Hematopoietic multipotent progenitor cell treated with erythropoietin and hydrocortisone succinate and interleukin-3 and kit ligand, for 17 days (in vitro differentiated cells): ENCODE measurements at regions not wholly inside any gene's neighbourhood (a gene's known extent, or its start where the extent isn't known, plus 50 kb on each side); places are given as distances from the start of the nearest gene placed in this dataset.

Source experiments
- DNase-seq: peaks from one replicate; pipeline ENCODE4 v3.0.0-alpha.2; 2015; ENCODE audit warnings: low spot score

GRCh38 chr2:21501376-21502027, 377.7 kb downstream of the TDRD15 start:
- no peak for DNase-seq

DNA sequence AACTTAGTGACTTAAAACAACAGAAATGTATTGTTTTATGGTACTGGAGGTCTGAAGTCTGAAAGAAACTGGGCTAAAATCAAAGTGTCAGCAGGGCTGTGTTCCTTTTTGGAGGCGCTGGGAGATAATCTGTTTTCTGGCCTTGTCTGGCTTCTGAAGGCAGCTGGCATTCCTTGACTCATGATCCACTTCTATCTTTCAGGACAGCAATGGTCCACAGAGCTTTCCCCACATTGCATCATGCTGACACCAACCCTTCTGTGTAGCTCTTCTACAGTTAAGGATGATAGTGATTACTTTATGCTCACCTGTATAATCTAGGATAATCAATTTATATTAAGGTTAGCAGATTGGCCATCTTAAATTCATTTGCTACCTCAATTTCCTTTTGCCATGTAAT, 392.1 kb downstream of the TDRD15 start:
- no peak for DNase-seq

GRCh38 chr2:21519412-21519811, 395.6 kb downstream of the TDRD15 start:
- DNase-seq: no peak

GRCh38 chr2:21519821-21520220, 396.1 kb downstream of the TDRD15 start:
- no peak for DNase-seq

- DNase-seq: no peak
Observed at GRCh38 chr2:21535826-21536225, 412.1 kb downstream of the TDRD15 start.

GRCh38 chr2:21539685-21540084, 415.9 kb downstream of the TDRD15 start:
- DNase-seq: no peak

DNA sequence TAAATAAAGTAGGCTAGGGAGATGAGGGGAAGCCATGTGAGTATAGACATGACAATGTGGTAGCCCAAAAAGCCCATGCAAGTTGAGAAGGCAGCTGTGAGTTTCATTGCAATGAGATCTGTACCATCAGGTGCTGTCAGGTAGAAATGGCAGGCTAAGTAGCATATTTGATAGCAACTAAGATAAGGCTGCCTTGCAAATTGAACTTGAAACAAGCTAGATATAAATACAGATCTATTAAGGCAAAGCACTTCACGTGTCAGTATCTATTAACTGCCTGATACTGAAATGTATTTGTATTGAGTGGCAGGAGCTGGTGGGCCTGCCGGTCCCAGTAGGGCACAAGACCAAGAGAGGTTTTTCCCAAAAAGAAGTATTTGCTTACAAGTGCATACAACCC, 419.9 kb downstream of the TDRD15 start:
- DNase-seq: no peak

DNA sequence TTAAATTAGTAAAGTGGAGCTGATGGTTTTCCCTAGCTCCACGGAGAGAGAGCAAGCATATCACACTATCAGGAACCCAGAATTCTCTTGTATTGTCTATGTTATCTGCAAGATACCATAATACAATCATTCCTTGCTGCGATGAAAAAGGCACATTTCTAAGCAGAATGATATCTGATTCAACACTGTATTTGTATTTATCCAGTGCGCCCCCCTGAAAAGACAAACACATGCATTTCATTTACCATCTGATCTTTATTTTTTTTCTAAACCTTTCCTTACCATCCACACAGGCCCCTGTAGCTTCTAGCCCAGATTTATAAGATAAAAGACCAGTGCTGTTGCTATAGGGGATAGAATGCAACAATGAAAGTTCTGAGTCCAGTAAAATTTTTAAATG, 420.6 kb downstream of the TDRD15 start:
- no peak for DNase-seq

DNA sequence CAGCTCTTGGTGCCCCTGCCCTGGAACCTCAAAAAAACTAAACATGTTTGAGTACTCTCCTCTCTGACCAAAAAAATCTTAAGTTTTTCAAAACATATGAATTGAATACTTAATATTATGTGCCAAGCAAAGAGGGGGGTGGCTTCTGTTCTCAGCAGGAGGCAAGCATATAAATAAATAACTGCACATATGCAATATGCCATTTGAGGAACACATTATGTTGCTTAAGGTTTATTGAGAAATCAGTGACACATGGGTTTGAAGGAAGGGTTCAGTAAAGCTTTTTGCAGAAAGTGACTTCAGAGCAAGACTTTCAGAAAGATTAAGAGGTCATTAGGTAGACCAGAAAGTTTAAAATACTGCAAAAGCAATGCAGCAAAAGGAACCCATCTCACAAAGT, 429.2 kb downstream of the TDRD15 start:
- no peak for DNase-seq

- no peak for DNase-seq
Observed at GRCh38 chr2:21559351-21559750, 435.6 kb downstream of the TDRD15 start.

DNA sequence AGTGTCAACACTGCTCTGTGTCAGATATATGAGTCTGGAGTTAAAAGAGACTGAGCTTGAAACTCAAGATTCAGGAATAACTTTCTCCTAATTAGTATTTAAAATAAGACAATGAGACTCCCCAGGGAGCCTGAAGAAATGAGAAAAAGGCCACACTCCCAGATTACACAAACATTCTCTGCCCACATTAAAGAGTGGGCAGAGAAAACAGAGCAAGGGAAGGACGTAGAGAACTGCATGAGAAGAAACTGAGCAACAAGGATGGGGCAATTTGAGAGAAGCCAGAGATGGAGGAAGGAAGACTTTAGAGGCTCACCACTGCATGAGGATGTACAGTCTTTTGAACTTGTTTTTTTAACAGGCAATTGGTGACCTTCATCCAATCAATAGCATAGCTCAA, 438.2 kb downstream of the TDRD15 start:
- DNase-seq: no peak

- no peak for DNase-seq
Observed at GRCh38 chr2:21567395-21567794, 443.6 kb downstream of the TDRD15 start.

DNA sequence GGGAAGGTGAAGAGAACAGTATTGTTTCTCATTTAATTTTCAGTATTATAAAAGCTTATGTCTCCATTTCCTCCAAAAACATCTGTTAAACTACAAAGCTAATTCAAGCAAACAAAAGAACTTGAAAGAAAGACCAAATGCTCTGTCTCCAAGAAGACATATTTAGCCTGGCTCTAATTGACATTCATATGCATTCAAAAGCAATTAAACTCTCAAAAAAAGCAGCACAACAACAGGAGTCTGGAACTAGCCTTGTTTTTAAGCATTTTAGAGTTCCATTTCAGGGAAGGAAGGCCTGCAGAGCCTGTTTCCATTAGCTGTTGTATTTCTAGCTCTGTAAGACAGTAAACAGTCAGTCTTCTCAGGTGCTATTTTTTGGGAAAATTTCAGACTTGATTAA, 447.9 kb downstream of the TDRD15 start:
- no peak for DNase-seq

DNA sequence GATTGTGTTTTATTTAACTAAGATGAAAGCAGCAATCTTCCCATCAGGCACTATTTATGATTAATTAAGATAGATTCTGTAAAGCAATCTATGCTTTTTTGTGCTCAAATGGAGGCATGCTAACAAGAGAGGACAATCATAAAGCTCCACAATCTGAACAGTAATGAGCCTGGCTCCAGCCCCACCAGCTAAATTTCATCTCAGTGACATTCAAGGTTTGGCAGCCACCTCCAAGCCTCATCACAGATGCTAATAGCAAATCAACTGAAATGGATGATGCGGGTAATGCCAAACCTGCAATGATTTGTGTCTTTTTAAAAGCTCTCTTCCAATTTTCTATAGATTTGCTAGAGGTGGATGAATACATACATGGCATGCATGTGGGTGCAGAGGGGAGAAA, 456.6 kb downstream of the TDRD15 start:
- DNase-seq: no peak

DNA sequence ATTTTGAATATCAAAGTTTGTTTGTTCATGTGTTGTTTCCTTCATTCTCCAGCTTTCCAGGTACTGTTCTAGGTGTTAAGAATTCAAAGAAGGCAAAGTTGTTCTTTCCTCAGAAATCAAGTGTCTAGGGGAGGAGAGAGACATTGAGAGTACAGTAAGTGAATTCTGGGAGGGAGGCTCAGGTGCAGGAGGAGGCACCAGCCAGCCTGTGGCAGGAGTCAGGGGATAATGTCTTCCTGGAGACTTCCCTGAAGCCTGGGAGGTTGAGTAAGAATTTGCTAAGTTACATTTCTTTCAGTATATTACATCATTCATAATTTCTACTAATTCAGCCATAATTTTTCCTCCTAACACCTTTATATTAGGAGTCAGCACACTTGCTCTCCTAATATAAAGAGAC, 462.1 kb downstream of the TDRD15 start:
- no peak for DNase-seq

GRCh38 chr2:21590026-21590690, 466.4 kb downstream of the TDRD15 start:
- DNase-seq: no peak

- DNase-seq: no peak
Observed at GRCh38 chr2:21591926-21592325, 468.2 kb downstream of the TDRD15 start.

GRCh38 chr2:21599417-21599816, 475.6 kb downstream of the TDRD15 start:
- DNase-seq: no peak

DNA sequence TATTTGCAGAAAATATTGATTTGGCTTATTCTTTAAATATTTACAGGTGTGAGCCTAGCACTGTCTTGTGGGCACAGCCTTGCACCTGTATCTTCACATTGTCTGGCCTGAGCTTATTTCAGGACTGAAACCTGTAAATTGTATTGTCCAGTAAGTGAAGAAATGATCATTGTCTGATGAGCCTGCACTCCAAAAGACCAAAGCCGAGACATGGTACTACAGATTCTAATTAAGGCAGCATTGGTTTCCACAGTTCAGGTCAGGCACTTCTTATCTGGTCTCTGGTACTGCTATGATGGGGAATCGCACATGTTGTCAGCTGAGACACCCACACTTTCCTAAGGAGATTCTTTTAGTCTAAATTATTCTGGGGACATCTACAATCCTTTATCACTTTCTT, 479.0 kb downstream of the TDRD15 start:
- DNase-seq: no peak

DNA sequence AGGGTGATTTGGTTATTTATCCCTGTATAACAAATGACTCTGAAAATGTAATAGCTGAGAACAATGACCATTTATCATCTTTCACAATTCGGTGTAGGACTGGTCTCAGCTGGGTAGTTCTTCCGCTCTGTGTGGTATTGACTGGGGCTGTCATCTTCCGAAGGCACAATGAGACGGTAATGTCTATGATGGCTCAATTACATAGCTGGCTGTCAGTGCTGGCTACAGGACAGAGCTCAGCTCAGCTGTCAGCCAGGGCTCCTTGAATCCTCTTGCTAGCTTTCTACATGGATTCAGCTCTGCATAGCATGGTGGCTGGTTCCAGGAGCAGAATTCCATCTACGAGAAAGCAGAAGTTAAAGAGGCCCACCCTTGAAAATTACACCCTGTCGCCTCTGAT, 483.8 kb downstream of the TDRD15 start:
- no peak for DNase-seq

- DNase-seq: no peak
Observed at GRCh38 chr2:21610304-21610703, 486.5 kb downstream of the TDRD15 start.

DNA sequence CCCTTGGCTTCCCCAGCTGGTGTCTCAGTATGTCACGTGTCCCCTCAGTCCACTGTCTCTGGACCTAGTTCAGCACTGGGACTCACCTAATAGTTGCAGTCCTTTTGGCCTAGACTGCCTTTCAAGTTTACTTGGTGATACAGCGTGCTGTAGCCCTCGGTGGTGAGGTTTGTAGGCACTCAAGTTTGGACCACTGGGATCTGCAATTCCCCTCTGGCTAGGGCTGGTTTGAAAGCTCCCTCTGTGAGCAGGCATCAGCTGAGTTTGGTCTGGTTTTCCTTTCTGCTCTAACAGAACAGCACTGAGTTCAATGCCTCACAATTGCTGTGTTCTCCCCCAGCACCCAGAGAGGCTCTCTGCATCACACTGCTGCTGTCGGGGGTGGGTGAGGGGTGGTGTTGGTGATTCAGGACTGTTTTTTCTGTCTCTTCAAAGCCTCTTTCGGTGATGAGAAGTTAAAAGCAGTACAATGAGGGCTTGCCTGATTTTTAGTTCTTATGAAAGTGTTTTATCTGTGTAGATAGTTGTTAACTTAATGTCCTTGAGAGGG, 494.2 kb downstream of the TDRD15 start:
- no peak for DNase-seq

DNA sequence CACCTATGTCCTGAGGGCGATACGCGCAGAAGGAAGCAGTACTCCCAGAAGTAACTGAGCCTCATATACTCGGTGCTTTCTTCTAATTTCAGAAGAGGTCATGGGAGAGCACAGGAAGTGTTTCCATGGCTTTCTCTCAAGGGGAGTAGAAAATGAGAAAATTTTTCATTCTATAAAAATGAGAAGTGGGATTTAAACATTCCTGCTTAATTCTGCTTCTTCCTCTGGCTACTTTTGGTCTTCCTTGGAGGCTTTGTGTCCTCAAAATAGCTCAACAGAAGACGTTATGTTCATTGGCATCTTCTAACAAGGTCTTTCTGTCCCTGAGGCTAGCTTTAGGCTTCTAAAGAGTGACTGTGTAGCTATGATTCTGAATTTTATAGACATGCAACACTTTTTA, 497.0 kb downstream of the TDRD15 start:
- no peak for DNase-seq

DNA sequence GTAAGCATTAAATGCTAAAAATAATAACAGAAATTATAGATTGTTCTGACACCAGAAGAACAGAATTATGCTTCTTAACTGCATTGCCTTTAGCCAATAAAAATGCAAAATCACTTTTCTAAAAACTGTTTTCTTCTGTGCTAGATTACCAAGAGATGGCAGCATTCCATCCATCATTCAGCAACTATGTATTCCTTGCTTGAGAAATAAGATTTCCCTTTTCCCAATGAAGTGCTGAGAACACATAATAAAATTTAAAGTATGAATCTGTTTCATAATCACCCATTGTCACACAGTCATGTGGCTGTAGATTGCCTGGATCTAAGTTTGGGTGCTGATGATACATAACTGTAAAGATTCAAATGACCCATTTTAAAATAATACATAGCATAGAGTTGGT, 504.2 kb downstream of the TDRD15 start:
- no peak for DNase-seq
